GM21526 (cell line): ENCODE measurements at regions not wholly inside any gene's neighbourhood (a gene's known extent, or its start where the extent isn't known, plus 50 kb on each side); places are given as distances from the start of the nearest gene placed in this dataset.
"Not testable (repeated sequence)": the region's sequence is repeated elsewhere in the genome, so short reads cannot be mapped to it uniquely, and the experiment has no call there.

Experiments
- ATAC-seq: cut with Tn5 transposase; IDR thresholded peaks from one replicate; pipeline ENCODE4 v1.9.1; 2021; ENCODE audit warnings: moderate library complexity; ENCODE audit not compliant: unreplicated experiment, low FRiP score

GRCh38 chr14:84036840-84037239 is 1493.1 kb upstream of the FLRT2 start:
- ATAC-seq, result no peak

GRCh38 chr14:84037593-84037992 is 1492.4 kb upstream of the FLRT2 start:
- ATAC-seq, result no peak

- ATAC-seq, result no peak
Observed at GRCh38 chr14:84040101-84040500, 1489.8 kb upstream of the FLRT2 start.

- no peak for ATAC-seq
Observed at GRCh38 chr14:84041421-84041820, 1488.5 kb upstream of the FLRT2 start.

- no peak for ATAC-seq
Observed at GRCh38 chr14:84042992-84043391, 1487.0 kb upstream of the FLRT2 start.

GRCh38 chr14:84064316-84065125 is 1465.4 kb upstream of the FLRT2 start:
- no peak for ATAC-seq

- ATAC-seq, result no peak
Observed at GRCh38 chr14:84065811-84066210, 1464.1 kb upstream of the FLRT2 start.

GRCh38 chr14:84068288-84068687 is 1461.7 kb upstream of the FLRT2 start:
- ATAC-seq, result no peak

GRCh38 chr14:84071061-84071460 is 1458.9 kb upstream of the FLRT2 start:
- no peak for ATAC-seq

- no peak for ATAC-seq
Observed at GRCh38 chr14:84074626-84075025, 1455.3 kb upstream of the FLRT2 start.

- ATAC-seq, result no peak
Observed at GRCh38 chr14:84080944-84081343, 1449.0 kb upstream of the FLRT2 start.

- no peak for ATAC-seq
Observed at GRCh38 chr14:84084056-84084630, 1445.8 kb upstream of the FLRT2 start.

GRCh38 chr14:84085493-84085892 is 1444.5 kb upstream of the FLRT2 start:
- no peak for ATAC-seq

- no peak for ATAC-seq
Observed at GRCh38 chr14:84086714-84087113, 1443.2 kb upstream of the FLRT2 start.

GRCh38 chr14:84087986-84088531 is 1441.9 kb upstream of the FLRT2 start:
- no peak for ATAC-seq

- ATAC-seq, result no peak
Observed at GRCh38 chr14:84090837-84091236, 1439.1 kb upstream of the FLRT2 start.

- no peak for ATAC-seq
Observed at GRCh38 chr14:84095681-84096080, 1434.3 kb upstream of the FLRT2 start.

- no peak for ATAC-seq
Observed at GRCh38 chr14:84098261-84098660, 1431.7 kb upstream of the FLRT2 start.

- not testable (repeated sequence) for ATAC-seq
Observed at GRCh38 chr14:84099560-84099959, 1430.4 kb upstream of the FLRT2 start.

- ATAC-seq, result no peak
Observed at GRCh38 chr14:84107835-84108343, 1422.1 kb upstream of the FLRT2 start.

- ATAC-seq, result no peak
Observed at GRCh38 chr14:84108746-84109457, 1421.0 kb upstream of the FLRT2 start.
